Adrenal gland (tissue), 9 donors: ENCODE measurements at regions not wholly inside any gene's neighbourhood (a gene's known extent, or its start where the extent isn't known, plus 50 kb on each side); places are given as distances from the start of the nearest gene placed in this dataset.

Experiments
- DNase-seq, 7 donors: peaks; one replicate each; pipeline ENCODE4 v3.0.0-alpha.2; 2019 to 2020
- H3K27ac ChIP-seq, 5 donors: fragments of 200-600 bp; sonication (generic) in 4 of 5; 1 replicate in 3 of 5; 2 replicates in 2 of 5; pipeline versions ENCODE4 v1.5.1 to v1.8.0; 2016 to 2020; ENCODE audit warnings: mild to moderate bottlenecking in 1 of 5
- H3K27me3 ChIP-seq: fragments of 200-600 bp; 2 replicates; pipeline ENCODE4 v1.8.0; 2021
- H3K36me3 ChIP-seq, 2 donors: fragments of 200-600 bp; replicated peaks in 1 of 2; 1 replicate in 1 of 2; 2 replicates in 1 of 2; pipeline versions ENCODE4 v1.5.1 to v1.8.0; 2018 to 2022
- H3K4me1 ChIP-seq, 2 donors: fragments of 200-600 bp; replicated peaks in 1 of 2; 1 replicate in 1 of 2; 2 replicates in 1 of 2; pipeline versions ENCODE4 v1.5.1 to v1.8.0; 2018 to 2021
- H3K4me3 ChIP-seq, 4 donors: fragments of 200-600 bp; sonication (generic) in 3 of 4; one replicate each; pipeline ENCODE4 v1.5.1; 2016 to 2018
- H3K9me3 ChIP-seq, 3 donors: fragments of 200-600 bp; sonication (generic) in 1 of 3; replicated peaks in 1 of 3; 1 replicate in 2 of 3; 2 replicates in 1 of 3; pipeline versions ENCODE4 v1.5.1 to v1.8.0; 2016 to 2021
- POLR2A ChIP-seq, 2 donors: fragments of 450-650 bp; IDR thresholded peaks; one replicate each; pipeline ENCODE4 v1.6.1; 2017; ENCODE audit warnings: antibody characterized with exemption in 2 of 2, mild to moderate bottlenecking in 2 of 2, moderate library complexity in 1 of 2
- WGBS, 4 donors: extraction: QIAGEN DNeasy Blood & Tissue Kit in 2 of 4; methylation state at CpG; one replicate each; pipeline versions ENCODE4 v1.1.5 to v1.1.7; 2013 to 2017; 5-methylcytosine and 5-hydroxymethylcytosine counted together
- intact Hi-C, 2 donors: fragments of 100-400 bp; cut with DNase I; formaldehyde crosslinking; loops; one replicate each; pipeline versions ENCODE4 v1.14.1 to v1.15.0; 2022 to 2023
- TF ChIP-seq, protein P1 (sequence below), 6 experiments: fragments of 450-650 bp in 4 of 6; fragments of 200-600 bp in 2 of 6; sonication (generic) in 1 of 6; IDR thresholded peaks; 1 replicate in 5 of 6; 2 replicates in 1 of 6; pipeline versions ENCODE4 v1.5.1 to v1.8.0; 2016 to 2021; ENCODE audit warnings: antibody characterized with exemption in 6 of 6, mild to moderate bottlenecking in 2 of 6, moderate library complexity in 1 of 6
- donor health status: healthy with polysubstance abuse.
- donor health status: Bipolar disorder and iron deficiency.
- donor health status: DM: yes; HTN: yes; CAD: no.
- donor health status: DM: no; HTN: no; CAD: no.
- donor health status: DM: no; HTN: no; CAD: no.

DNA sequence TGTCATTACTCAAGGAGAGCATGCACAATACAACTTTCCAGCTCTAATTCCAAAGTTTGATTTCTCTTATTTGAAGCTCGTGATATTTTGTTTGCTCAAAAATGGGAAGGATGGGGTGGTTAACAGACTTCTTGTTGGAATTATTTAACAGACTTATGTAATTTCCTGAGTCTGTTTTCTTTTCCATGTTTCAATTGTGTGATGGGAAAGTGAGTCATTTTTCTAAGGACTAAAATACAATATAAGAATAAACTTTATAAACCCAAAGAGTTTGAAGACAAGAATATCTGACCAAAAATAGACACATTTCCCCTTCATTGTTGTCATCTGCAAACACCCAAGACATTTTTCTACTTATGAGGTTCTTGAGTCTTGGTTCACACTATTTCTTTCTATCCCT is 211.8 kb upstream of the SLITRK5 start:
- no peak for TF ChIP-seq POLR2A (IDR thresholded peaks at IDR 0.05)
- TF ChIP-seq, protein P1, sequence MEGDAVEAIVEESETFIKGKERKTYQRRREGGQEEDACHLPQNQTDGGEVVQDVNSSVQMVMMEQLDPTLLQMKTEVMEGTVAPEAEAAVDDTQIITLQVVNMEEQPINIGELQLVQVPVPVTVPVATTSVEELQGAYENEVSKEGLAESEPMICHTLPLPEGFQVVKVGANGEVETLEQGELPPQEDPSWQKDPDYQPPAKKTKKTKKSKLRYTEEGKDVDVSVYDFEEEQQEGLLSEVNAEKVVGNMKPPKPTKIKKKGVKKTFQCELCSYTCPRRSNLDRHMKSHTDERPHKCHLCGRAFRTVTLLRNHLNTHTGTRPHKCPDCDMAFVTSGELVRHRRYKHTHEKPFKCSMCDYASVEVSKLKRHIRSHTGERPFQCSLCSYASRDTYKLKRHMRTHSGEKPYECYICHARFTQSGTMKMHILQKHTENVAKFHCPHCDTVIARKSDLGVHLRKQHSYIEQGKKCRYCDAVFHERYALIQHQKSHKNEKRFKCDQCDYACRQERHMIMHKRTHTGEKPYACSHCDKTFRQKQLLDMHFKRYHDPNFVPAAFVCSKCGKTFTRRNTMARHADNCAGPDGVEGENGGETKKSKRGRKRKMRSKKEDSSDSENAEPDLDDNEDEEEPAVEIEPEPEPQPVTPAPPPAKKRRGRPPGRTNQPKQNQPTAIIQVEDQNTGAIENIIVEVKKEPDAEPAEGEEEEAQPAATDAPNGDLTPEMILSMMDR (IDR thresholded peaks at IDR 0.05), result no peak
- H3K4me1 ChIP-seq, result no peaks in the 10 kb centered on the region
- no peaks in the 10 kb centered on the region for H3K36me3 ChIP-seq
- no peaks in the 10 kb centered on the region for H3K27me3 ChIP-seq
- intact Hi-C loops, result no loop called here
- H3K9me3 ChIP-seq, result peaks cover 0 to 5% (median 0%) of the 10 kb centered on the region in 3 donors
- no peak for DNase-seq
- H3K4me3 ChIP-seq, result no peak overlapping the region
- no peak overlapping the region for H3K27ac ChIP-seq
- 18 to 49% (median 31%) methylated on average over 1 of the region's 1 CpG for WGBS, 4 donors

DNA sequence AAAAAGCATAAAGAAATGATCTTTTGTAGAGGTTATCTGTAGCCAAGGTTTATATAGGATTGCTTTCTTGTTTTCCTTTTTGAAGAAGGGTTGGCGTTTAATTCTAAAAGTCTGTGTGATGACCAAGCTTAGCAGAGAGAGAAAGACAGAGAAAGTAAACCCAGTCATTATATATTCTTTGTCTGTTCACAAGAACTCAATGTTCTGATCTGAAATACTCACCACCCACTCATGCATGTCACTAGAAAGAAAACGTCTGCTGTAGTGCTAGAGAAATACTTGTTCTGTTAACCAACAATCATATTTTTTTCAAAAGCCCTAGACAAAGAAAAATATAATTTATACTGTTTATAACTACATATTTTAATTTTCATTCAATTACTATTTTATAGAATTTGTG is 173.7 kb upstream of the SLITRK5 start:
- H3K4me1 ChIP-seq, result no peaks in the 10 kb centered on the region
- DNase-seq, result no peak
- H3K9me3 ChIP-seq, result peaks cover 0 to 4% (median 0%) of the 10 kb centered on the region in 3 donors
- intact Hi-C loops, result no loop called here
- no peak overlapping the region for H3K4me3 ChIP-seq
- TF ChIP-seq, protein P1 (IDR thresholded peaks at IDR 0.05), result no peak
- TF ChIP-seq POLR2A (IDR thresholded peaks at IDR 0.05), result no peak
- no peaks in the 10 kb centered on the region for H3K27me3 ChIP-seq
- WGBS, 4 donors, result 41 to 51% (median 49%) methylated on average over 2 of the region's 2 CpGs
- no peak overlapping the region for H3K27ac ChIP-seq
- H3K36me3 ChIP-seq, result no peaks in the 10 kb centered on the region

DNA sequence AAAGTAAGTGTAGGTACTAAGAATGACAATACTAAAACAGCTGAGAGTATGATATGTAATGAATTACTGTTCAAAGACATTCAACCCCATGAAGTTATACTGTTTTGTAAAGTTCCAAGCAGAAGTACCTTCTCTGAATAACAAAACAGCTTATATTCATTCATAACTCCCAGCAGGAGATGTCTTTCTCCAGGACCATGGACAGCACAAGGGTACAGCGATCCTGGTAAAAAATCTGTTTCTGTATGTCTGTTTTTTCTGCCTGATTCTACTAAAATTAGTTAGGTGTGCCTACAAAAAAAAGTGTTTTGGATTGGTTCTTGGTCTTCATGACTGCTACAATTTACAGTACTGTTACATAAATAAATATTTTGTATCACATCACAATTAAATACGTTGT is 172.5 kb upstream of the SLITRK5 start:
- WGBS, 4 donors, result 35 to 38% (median 36%) methylated on average over 2 of the region's 2 CpGs
- intact Hi-C loops, result no loop called here
- H3K36me3 ChIP-seq, result no peaks in the 10 kb centered on the region
- peak in 1 of 7 donors; percentile 11 for DNase-seq
- no peaks in the 10 kb centered on the region for H3K27me3 ChIP-seq
- no peak overlapping the region for H3K27ac ChIP-seq
- TF ChIP-seq POLR2A (IDR thresholded peaks at IDR 0.05), result no peak
- TF ChIP-seq, protein P1 (IDR thresholded peaks at IDR 0.05), result no peak
- no peaks in the 10 kb centered on the region for H3K4me1 ChIP-seq
- H3K4me3 ChIP-seq, result no peak overlapping the region
- H3K9me3 ChIP-seq, result no peaks in the 10 kb centered on the region

DNA sequence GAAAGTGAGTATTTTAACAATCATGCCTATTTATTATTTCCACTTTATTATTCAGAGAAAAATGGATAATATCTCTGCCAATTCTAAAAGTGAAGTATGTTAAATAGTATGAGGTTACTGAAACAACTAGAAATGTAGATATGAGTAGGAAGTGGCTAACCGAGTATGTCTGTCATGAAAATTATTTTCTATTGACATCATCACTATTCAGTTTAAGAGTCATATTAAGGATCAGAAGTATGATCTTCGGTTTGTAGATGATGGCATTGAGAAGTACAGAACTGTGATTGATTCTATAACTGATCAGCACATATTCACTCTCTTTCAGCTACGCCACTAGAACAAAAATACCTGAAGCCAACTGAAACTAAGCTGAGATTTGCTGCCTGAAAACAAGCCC is 146.4 kb upstream of the SLITRK5 start:
- 72 to 77% (median 75%) methylated on average over 3 of the region's 3 CpGs for WGBS, 4 donors
- Histone ChIP-seq H3K36me3 (no peaks in the 10 kb centered on the region), H3K4me1 (no peaks in the 10 kb centered on the region), H3K27ac (no peak overlapping the region), H3K9me3 (no peaks in the 10 kb centered on the region), H3K4me3 (no peak overlapping the region), H3K27me3 (no peaks in the 10 kb centered on the region)
- no peak for TF ChIP-seq POLR2A (IDR thresholded peaks at IDR 0.05)
- TF ChIP-seq, protein P1 (IDR thresholded peaks at IDR 0.05), result no peak
- no peak for DNase-seq
- intact Hi-C loops, result no loop called here
